ENCODE measurements at regions not wholly inside any gene's neighbourhood (a gene's known extent, or its start where the extent isn't known, plus 50 kb on each side); places are given as distances from the start of the nearest gene placed in this dataset. TPM values are rescaled to one million over a fixed set of nuclear protein-coding genes. Genes with fewer than 3 reads are reported as not detected.
A peak's percentile ranks its signal among the peaks of the same experiment; 100 is the strongest.

- no peaks in the 10 kb centered on the region for H3K36me3 Mint-ChIP-seq (ENCODE audit: low read depth)
- H3K27me3 Mint-ChIP-seq (ENCODE audit: insufficient read depth), result peaks cover 21% of the 10 kb centered on the region
- TF ChIP-seq, protein P1, sequence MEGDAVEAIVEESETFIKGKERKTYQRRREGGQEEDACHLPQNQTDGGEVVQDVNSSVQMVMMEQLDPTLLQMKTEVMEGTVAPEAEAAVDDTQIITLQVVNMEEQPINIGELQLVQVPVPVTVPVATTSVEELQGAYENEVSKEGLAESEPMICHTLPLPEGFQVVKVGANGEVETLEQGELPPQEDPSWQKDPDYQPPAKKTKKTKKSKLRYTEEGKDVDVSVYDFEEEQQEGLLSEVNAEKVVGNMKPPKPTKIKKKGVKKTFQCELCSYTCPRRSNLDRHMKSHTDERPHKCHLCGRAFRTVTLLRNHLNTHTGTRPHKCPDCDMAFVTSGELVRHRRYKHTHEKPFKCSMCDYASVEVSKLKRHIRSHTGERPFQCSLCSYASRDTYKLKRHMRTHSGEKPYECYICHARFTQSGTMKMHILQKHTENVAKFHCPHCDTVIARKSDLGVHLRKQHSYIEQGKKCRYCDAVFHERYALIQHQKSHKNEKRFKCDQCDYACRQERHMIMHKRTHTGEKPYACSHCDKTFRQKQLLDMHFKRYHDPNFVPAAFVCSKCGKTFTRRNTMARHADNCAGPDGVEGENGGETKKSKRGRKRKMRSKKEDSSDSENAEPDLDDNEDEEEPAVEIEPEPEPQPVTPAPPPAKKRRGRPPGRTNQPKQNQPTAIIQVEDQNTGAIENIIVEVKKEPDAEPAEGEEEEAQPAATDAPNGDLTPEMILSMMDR (IDR thresholded peaks at IDR 0.05), result 0 out of 2 replicates have a peak, but pooled peaks have one; percentile 8
- H3K4me3 Mint-ChIP-seq, result no peak overlapping the region
- no peak for DNase-seq
- H3K4me1 Mint-ChIP-seq (ENCODE audit: low read depth), result no peaks in the 10 kb centered on the region
- H3K9me3 Mint-ChIP-seq, result no peaks in the 10 kb centered on the region
- H3K27ac Mint-ChIP-seq, result no peak overlapping the region
Observed at GRCh38 chr1:168365719-168366479, 85.2 kb downstream of the TBX19 start.

Small RNA genes in the stretch of these regions (microRNA-seq; reads per million reads assigned to microRNA genes)
- gene MIR557, result not detected

Data from HFFc6 (cell line).